Nephron progenitor cell (in vitro differentiated cells): ENCODE measurements at regions not wholly inside any gene's neighbourhood (a gene's known extent, or its start where the extent isn't known, plus 50 kb on each side); places are given as distances from the start of the nearest gene placed in this dataset.

Experiments
- DNase-seq: peaks from one replicate; pipeline ENCODE4 v3.0.0; 2021
- H3K27ac Mint-ChIP-seq: 2 replicates; pipeline ENCODE4 v1.8.0; 2021; ENCODE audit warnings: mild to moderate bottlenecking, moderate library complexity, mixed read lengths
- H3K27me3 Mint-ChIP-seq: 2 replicates; pipeline ENCODE4 v1.8.0; 2021; ENCODE audit warnings: mild to moderate bottlenecking, low read depth, mixed read lengths; ENCODE audit not compliant: poor library complexity
- H3K36me3 Mint-ChIP-seq: 2 replicates; pipeline ENCODE4 v1.8.0; 2021; ENCODE audit warnings: low read depth, mixed read lengths
- H3K4me1 Mint-ChIP-seq: 2 replicates; pipeline ENCODE4 v1.8.0; 2021; ENCODE audit warnings: mixed read lengths
- H3K4me3 Mint-ChIP-seq: 2 replicates; pipeline ENCODE4 v1.8.0; 2021; ENCODE audit warnings: mild to moderate bottlenecking, moderate library complexity, mixed read lengths
- H3K9me3 Mint-ChIP-seq: 2 replicates; pipeline ENCODE4 v1.8.0; 2021; ENCODE audit warnings: mild to moderate bottlenecking, moderate library complexity, mixed read lengths
- CTCF ChIP-seq: fragments of 200-600 bp; sonication (generic); IDR thresholded peaks from 2 replicates; pipeline ENCODE4 v1.5.0; 2021; ENCODE audit warnings: antibody characterized with exemption

GRCh38 chr6:25018568-25018954 lies 82.8 kb upstream of the RIPOR2 start:
- no peak overlapping the region for H3K27ac Mint-ChIP-seq

GRCh38 chr6:25022140-25022553 lies 86.4 kb upstream of the RIPOR2 start:
- Mint-ChIP-seq H3K9me3 (peaks cover 3% of the 10 kb centered on the region), H3K4me1 (peaks cover 27% of the 10 kb centered on the region), H3K27me3 (peaks cover 13% of the 10 kb centered on the region), H3K36me3 (no peaks in the 10 kb centered on the region), H3K27ac (no peak overlapping the region), H3K4me3 (no peak overlapping the region)
- no peak for DNase-seq
- TF ChIP-seq CTCF = no peak

More at GRCh38 chr6:25018568-25018954, 82.8 kb upstream of the RIPOR2 start:
- Mint-ChIP-seq H3K9me3 (peaks cover 3% of the 10 kb centered on the region), H3K4me1 (peaks cover 24% of the 10 kb centered on the region), H3K36me3 (no peaks in the 10 kb centered on the region), H3K4me3 (no peak overlapping the region), H3K27me3 (peaks cover 14% of the 10 kb centered on the region)
- no peak for TF ChIP-seq CTCF
- no peak for DNase-seq

- no peak overlapping the region for H3K27ac Mint-ChIP-seq
- peaks cover 7% of the 10 kb centered on the region for H3K27me3 Mint-ChIP-seq
- H3K36me3 Mint-ChIP-seq = no peaks in the 10 kb centered on the region
- peaks cover 21% of the 10 kb centered on the region for H3K4me1 Mint-ChIP-seq
- DNase-seq = no peak
- H3K9me3 Mint-ChIP-seq = peaks cover 3% of the 10 kb centered on the region
- TF ChIP-seq CTCF = no peak
- H3K4me3 Mint-ChIP-seq = no peak overlapping the region
These were observed 88.0 kb upstream of the RIPOR2 start for GRCh38 chr6:25023781-25024180.

- H3K4me1 Mint-ChIP-seq = peaks cover 21% of the 10 kb centered on the region
- no peak for DNase-seq
- no peak for TF ChIP-seq CTCF
- H3K4me3 Mint-ChIP-seq = no peak overlapping the region
- peak overlapping the region; percentile 29 for H3K27ac Mint-ChIP-seq
- H3K27me3 Mint-ChIP-seq = peaks cover 7% of the 10 kb centered on the region
- peaks cover 3% of the 10 kb centered on the region for H3K9me3 Mint-ChIP-seq
- H3K36me3 Mint-ChIP-seq = no peaks in the 10 kb centered on the region
These were observed 89.1 kb upstream of the RIPOR2 start for GRCh38 chr6:25024821-25025220.

GRCh38 chr6:25025248-25025918 lies 89.6 kb upstream of the RIPOR2 start:
- Mint-ChIP-seq H3K27ac (peak overlapping the region; percentile 29), H3K9me3 (peaks cover 3% of the 10 kb centered on the region), H3K4me3 (no peak overlapping the region), H3K36me3 (no peaks in the 10 kb centered on the region), H3K27me3 (peaks cover 7% of the 10 kb centered on the region), H3K4me1 (peaks cover 21% of the 10 kb centered on the region)
- no peak for DNase-seq
- no peak for TF ChIP-seq CTCF

- Mint-ChIP-seq H3K36me3 (no peaks in the 10 kb centered on the region), H3K4me1 (peaks cover 21% of the 10 kb centered on the region), H3K4me3 (no peak overlapping the region), H3K27me3 (peaks cover 7% of the 10 kb centered on the region), H3K27ac (no peak overlapping the region), H3K9me3 (peaks cover 3% of the 10 kb centered on the region)
- TF ChIP-seq CTCF = no peak
- no peak for DNase-seq
These were observed 90.2 kb upstream of the RIPOR2 start for GRCh38 chr6:25025919-25026301.
